Mucosa of descending colon (tissue), 3 donors: ENCODE measurements at regions not wholly inside any gene's neighbourhood (a gene's known extent, or its start where the extent isn't known, plus 50 kb on each side); places are given as distances from the start of the nearest gene placed in this dataset.

Experiments used
- ATAC-seq: fragments of 200-7000 bp; cut with Tn5 transposase; one replicate; pipeline ENCODE4 v1.9.1; 2020; ENCODE audit warnings: mild to moderate bottlenecking, moderate library complexity
- DNase-seq, 3 donors: peaks; one replicate each; pipeline ENCODE4 v3.0.0-alpha.2; 2020
- H3K36me3 ChIP-seq: fragments of 200-600 bp; one replicate; pipeline ENCODE4 v1.8.0; 2021; ENCODE audit warnings: low read depth, mild to moderate bottlenecking
- H3K4me1 ChIP-seq: fragments of 200-600 bp; one replicate; pipeline ENCODE4 v1.8.0; 2021; ENCODE audit warnings: low read depth, mild to moderate bottlenecking
- H3K4me3 ChIP-seq: fragments of 200-600 bp; one replicate; pipeline ENCODE4 v1.8.0; 2021; ENCODE audit warnings: mild to moderate bottlenecking
- H3K9me3 ChIP-seq: fragments of 200-600 bp; one replicate; pipeline ENCODE4 v1.8.0; 2021; ENCODE audit warnings: mild to moderate bottlenecking
- CTCF ChIP-seq: fragments of 200-600 bp; IDR thresholded peaks from one replicate; pipeline ENCODE4 v1.8.0; 2022; ENCODE audit warnings: antibody characterized with exemption, mild to moderate bottlenecking
- intact Hi-C, 2 donors: fragments of 100-400 bp; cut with DNase I in 1 of 2; cut with micrococcal nuclease in 1 of 2; formaldehyde crosslinking; loops; one replicate each; pipeline versions ENCODE4 v1.11.0 to v1.11.1; 2022; cut with DNase I, micrococcal nuclease
- donor health status: DM: no; HTN: no; CAD: no; lungs with moderate emphysema.
- donor health status: DM: no; HTN: no; CAD: no.
- donor health status: DM: no; HTN: yes; CAD: no.

GRCh38 chr6:170157567-170158218, 133.2 kb downstream of the DLL1 start:
- H3K36me3 ChIP-seq: no peaks in the 10 kb centered on the region
- no peak for ATAC-seq
- intact Hi-C loops: no loop called here
- peak in 1 of 3 donors; percentile 30 for DNase-seq
- no peak for TF ChIP-seq CTCF
- H3K4me1 ChIP-seq: no peaks in the 10 kb centered on the region
- no peak overlapping the region for H3K4me3 ChIP-seq
- no peaks in the 10 kb centered on the region for H3K9me3 ChIP-seq

- intact Hi-C loops: no loop called here
- ATAC-seq (no peak), DNase-seq (no peak)
- no peaks in the 10 kb centered on the region for H3K36me3 ChIP-seq
- no peaks in the 10 kb centered on the region for H3K9me3 ChIP-seq
- no peak overlapping the region for H3K4me3 ChIP-seq
- no peak for TF ChIP-seq CTCF
- H3K4me1 ChIP-seq: peaks cover 4% of the 10 kb centered on the region
Observed at GRCh38 chr6:170156448-170157375, 134.2 kb downstream of the DLL1 start.

- ATAC-seq (no peak), DNase-seq (no peak)
- Histone ChIP-seq H3K9me3 (no peaks in the 10 kb centered on the region), H3K4me3 (no peak overlapping the region), H3K36me3 (no peaks in the 10 kb centered on the region), H3K4me1 (peaks cover 4% of the 10 kb centered on the region)
- TF ChIP-seq CTCF: no peak
- intact Hi-C loops: no loop called here
Observed at GRCh38 chr6:170155464-170156196, 135.2 kb downstream of the DLL1 start.

- no peak overlapping the region for H3K4me3 ChIP-seq
- ATAC-seq: no peak
- peak in 1 of 3 donors; percentile 43 for DNase-seq
- TF ChIP-seq CTCF: no peak
- H3K9me3 ChIP-seq: no peaks in the 10 kb centered on the region
- H3K4me1 ChIP-seq: peaks cover 4% of the 10 kb centered on the region
- intact Hi-C loops: no loop called here
- H3K36me3 ChIP-seq: no peaks in the 10 kb centered on the region
Observed at GRCh38 chr6:170153436-170154319, 137.2 kb downstream of the DLL1 start.

- peak in 2 of 3 donors; percentile 27 to 59 for DNase-seq
- Histone ChIP-seq H3K9me3 (no peaks in the 10 kb centered on the region), H3K4me1 (peaks cover 4% of the 10 kb centered on the region), H3K4me3 (no peak overlapping the region), H3K36me3 (no peaks in the 10 kb centered on the region)
- intact Hi-C loops: no loop called here
- no peak for TF ChIP-seq CTCF
- ATAC-seq: peak; percentile 68
Observed at GRCh38 chr6:170152989-170153388, 137.9 kb downstream of the DLL1 start.
